Spleen (tissue), 11 donors: ENCODE measurements at regions not wholly inside any gene's neighbourhood (a gene's known extent, or its start where the extent isn't known, plus 50 kb on each side); places are given as distances from the start of the nearest gene placed in this dataset.

Source experiments
- DNase-seq: peaks from one replicate; pipeline ENCODE4 v3.0.0-alpha.2; 2020
- H3K27ac ChIP-seq, 8 donors: fragments of 200-600 bp; sonication (generic) in 7 of 8; 1 replicate in 4 of 8; 2 replicates in 4 of 8; pipeline versions ENCODE4 v1.5.0 to v1.8.0; 2016 to 2021; ENCODE audit warnings: inconsistent platforms in 4 of 8, mild to moderate bottlenecking in 4 of 8, moderate library complexity in 1 of 8
- H3K27me3 ChIP-seq, 7 donors: fragments of 200-600 bp; sonication (generic) in 6 of 7; replicated peaks in 1 of 7; 1 replicate in 4 of 7; 2 replicates in 3 of 7; pipeline versions ENCODE4 v1.5.0 to v1.8.0; 2016 to 2021; ENCODE audit warnings: inconsistent platforms in 3 of 7, mild to moderate bottlenecking in 1 of 7
- H3K36me3 ChIP-seq, 6 donors: fragments of 200-600 bp; sonication (generic) in 5 of 6; 1 replicate in 4 of 6; 2 replicates in 2 of 6; pipeline versions ENCODE4 v1.5.0 to v1.8.0; 2016 to 2021; ENCODE audit warnings: inconsistent platforms in 2 of 6
- H3K4me1 ChIP-seq, 6 donors: fragments of 200-600 bp; sonication (generic) in 5 of 6; 1 replicate in 3 of 6; 2 replicates in 3 of 6; pipeline versions ENCODE4 v1.5.0 to v1.8.0; 2016 to 2021; ENCODE audit warnings: inconsistent platforms in 3 of 6
- H3K4me3 ChIP-seq, 8 donors: fragments of 200-600 bp; sonication (generic) in 7 of 8; 1 replicate in 4 of 8; 2 replicates in 4 of 8; pipeline versions ENCODE4 v1.5.0 to v1.8.0; 2016 to 2021; ENCODE audit warnings: inconsistent platforms in 4 of 8, mild to moderate bottlenecking in 4 of 8, moderate library complexity in 2 of 8
- H3K9me3 ChIP-seq, 8 donors: fragments of 200-600 bp; sonication (generic) in 7 of 8; 1 replicate in 4 of 8; 2 replicates in 4 of 8; pipeline versions ENCODE4 v1.5.0 to v1.8.0; 2016 to 2021; ENCODE audit warnings: inconsistent platforms in 4 of 8
- CTCF ChIP-seq, 11 experiments: fragments of 200-600 bp in 7 of 11; fragments of 450-650 bp in 4 of 11; sonication (generic) in 4 of 11; IDR thresholded peaks in 8 of 11; conservative IDR thresholded peaks in 3 of 11; 1 replicate in 7 of 11; 2 replicates in 4 of 11; pipeline versions ENCODE4 v1.4.0 to v1.8.0; 2016 to 2021; ENCODE audit warnings: antibody characterized with exemption in 11 of 11, inconsistent platforms in 4 of 11, mild to moderate bottlenecking in 1 of 11
- POLR2A ChIP-seq, 3 donors: fragments of 450-650 bp; IDR thresholded peaks; one replicate each; pipeline ENCODE4 v1.5.1; 2017; ENCODE audit warnings: antibody characterized with exemption in 3 of 3, mild to moderate bottlenecking in 1 of 3
- POLR2AphosphoS5 ChIP-seq, 3 donors: sonication (generic); formaldehyde crosslinking; IDR thresholded peaks; one replicate each; pipeline ENCODE4 v1.5.1; 2017; ENCODE audit warnings: antibody characterized with exemption in 3 of 3
- WGBS, 5 donors: extraction: QIAGEN DNeasy Blood & Tissue Kit in 3 of 5; methylation state at CpG; one replicate each; pipeline versions ENCODE4 v1.1.5 to v1.1.7; 2013 to 2018; 5-methylcytosine and 5-hydroxymethylcytosine counted together
- intact Hi-C: fragments of 100-400 bp; cut with DNase I; formaldehyde crosslinking; loops from one replicate; pipeline ENCODE4 v1.15.0; 2023; ENCODE audit warnings: low total_unique reads
- donor health status: healthy with polysubstance abuse.
- donor health status: DM: no; HTN: no; CAD: no; lungs with moderate emphysema.
- donor health status: DM: no; HTN: no; CAD: no.
- donor health status: Bipolar disorder and iron deficiency.
- donor health status: healthy.
- donor health status: DM: no; HTN: no; CAD: no.
- donor health status: DM: yes; HTN: yes; CAD: no.

- Histone ChIP-seq H3K27me3 (no peaks in the 10 kb centered on the region), H3K36me3 (no peaks in the 10 kb centered on the region), H3K4me1 (no peaks in the 10 kb centered on the region), H3K9me3 (peaks cover 0 to 8% (median under 1%) of the 10 kb centered on the region in 8 donors), H3K27ac (no peak overlapping the region), H3K4me3 (no peak overlapping the region)
- DNase-seq: no peak
- intact Hi-C loops: no loop called here
- WGBS, 5 donors: 54 to 60% (median 58%) methylated on average over 1 of the region's 1 CpG
- TF ChIP-seq CTCF (IDR thresholded peaks at IDR 0.05 in 8 of 11, conservative IDR thresholded peaks at IDR 0.05 in 3 of 11): no peak
- no peak for TF ChIP-seq POLR2AphosphoS5 (IDR thresholded peaks at IDR 0.05)
Observed at GRCh38 chr17:71710816-71711215, 410.0 kb upstream of the SOX9 start.

- H3K4me1 ChIP-seq: no peaks in the 10 kb centered on the region
- intact Hi-C loops: no loop called here
- 80 to 89% (median 81%) methylated on average over 3 of the region's 3 CpGs for WGBS, 5 donors
Observed at GRCh38 chr17:71713846-71714245, 407.0 kb upstream of the SOX9 start.

GRCh38 chr17:71724339-71724738 lies 396.5 kb upstream of the SOX9 start:
- no peak for DNase-seq
- Histone ChIP-seq H3K4me3 (no peak overlapping the region), H3K9me3 (peaks cover 0 to 4% (median 0%) of the 10 kb centered on the region in 8 donors), H3K4me1 (no peaks in the 10 kb centered on the region), H3K36me3 (no peaks in the 10 kb centered on the region), H3K27ac (no peak overlapping the region), H3K27me3 (no peaks in the 10 kb centered on the region)
- WGBS, 5 donors: 85 to 90% (median 88%) methylated on average over 2 of the region's 2 CpGs
- intact Hi-C loops: no loop called here
- TF ChIP-seq POLR2AphosphoS5 (IDR thresholded peaks at IDR 0.05): no peak
- no peak for TF ChIP-seq POLR2A (IDR thresholded peaks at IDR 0.05)
- TF ChIP-seq CTCF (IDR thresholded peaks at IDR 0.05 in 8 of 11, conservative IDR thresholded peaks at IDR 0.05 in 3 of 11): no peak

More at GRCh38 chr17:71713846-71714245, 407.0 kb upstream of the SOX9 start:
- Histone ChIP-seq H3K36me3 (no peaks in the 10 kb centered on the region), H3K27me3 (no peaks in the 10 kb centered on the region), H3K9me3 (peaks cover 0 to 24% (median 15%) of the 10 kb centered on the region in 8 donors), H3K27ac (no peak overlapping the region), H3K4me3 (no peak overlapping the region)
- no peak for DNase-seq
- no peak for TF ChIP-seq POLR2AphosphoS5 (IDR thresholded peaks at IDR 0.05)
- TF ChIP-seq CTCF (IDR thresholded peaks at IDR 0.05 in 8 of 11, conservative IDR thresholded peaks at IDR 0.05 in 3 of 11): no peak
- TF ChIP-seq POLR2A (IDR thresholded peaks at IDR 0.05): no peak

- DNase-seq: no peak
- peaks cover 0 to 4% (median 0%) of the 10 kb centered on the region in 8 donors for H3K9me3 ChIP-seq
- H3K4me1 ChIP-seq: no peaks in the 10 kb centered on the region
- H3K27ac ChIP-seq: no peak overlapping the region
- no peaks in the 10 kb centered on the region for H3K36me3 ChIP-seq
- intact Hi-C loops: no loop called here
- TF ChIP-seq POLR2A (IDR thresholded peaks at IDR 0.05) (no peak), CTCF (IDR thresholded peaks at IDR 0.05 in 8 of 11, conservative IDR thresholded peaks at IDR 0.05 in 3 of 11) (no peak), POLR2AphosphoS5 (IDR thresholded peaks at IDR 0.05) (no peak)
- 66 to 87% (median 77%) methylated on average over 3 of the region's 3 CpGs for WGBS, 5 donors
- H3K27me3 ChIP-seq: no peaks in the 10 kb centered on the region
- H3K4me3 ChIP-seq: no peak overlapping the region
Observed at GRCh38 chr17:71725811-71726210, 395.0 kb upstream of the SOX9 start.
